GM21360 (cell line): ENCODE measurements at regions not wholly inside any gene's neighbourhood (a gene's known extent, or its start where the extent isn't known, plus 50 kb on each side); places are given as distances from the start of the nearest gene placed in this dataset.

Source experiments
- ATAC-seq: cut with Tn5 transposase; IDR thresholded peaks from one replicate; pipeline ENCODE4 v1.9.1; 2021; ENCODE audit warnings: mild to moderate bottlenecking, moderate library complexity; ENCODE audit not compliant: unreplicated experiment

DNA sequence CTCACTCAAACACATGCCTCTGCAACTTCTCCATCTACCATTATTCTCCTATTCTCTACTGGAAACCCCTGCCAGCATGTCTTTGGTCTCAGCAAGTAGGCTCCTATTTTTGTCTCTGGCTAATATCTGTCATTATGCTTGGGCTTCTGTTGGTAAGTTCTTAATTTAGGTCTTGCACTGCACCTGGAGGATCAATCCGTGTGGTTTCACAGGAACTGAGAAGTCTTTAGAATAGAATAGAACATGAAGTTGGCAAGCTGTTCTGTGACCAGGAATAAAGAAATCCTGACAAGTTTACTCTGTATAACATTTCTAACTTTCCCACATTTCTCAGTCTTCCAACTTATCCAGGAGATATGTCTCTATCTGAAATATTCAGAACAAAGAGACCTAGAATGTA, 219.5 kb upstream of the GYPC start:
- ATAC-seq = no peak

DNA sequence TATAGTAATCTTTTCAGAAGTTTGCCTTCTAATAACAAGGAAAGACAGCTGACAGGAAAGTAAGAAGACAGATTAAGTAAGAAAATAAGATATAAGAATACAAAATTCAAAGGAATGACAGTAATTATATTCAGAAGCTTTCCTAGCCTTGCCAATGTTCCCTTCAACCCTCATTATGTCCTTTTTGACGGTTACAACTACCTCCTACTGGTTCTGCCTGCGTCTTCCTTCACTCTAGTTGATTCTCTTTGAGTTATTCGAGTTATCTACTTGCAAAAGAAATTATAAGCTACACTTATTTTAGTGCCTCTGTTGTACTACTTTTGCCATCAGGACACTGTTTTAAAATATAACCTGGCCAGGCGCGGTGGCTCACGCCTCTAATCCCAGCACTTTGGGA, 218.9 kb upstream of the GYPC start:
- no peak for ATAC-seq

DNA sequence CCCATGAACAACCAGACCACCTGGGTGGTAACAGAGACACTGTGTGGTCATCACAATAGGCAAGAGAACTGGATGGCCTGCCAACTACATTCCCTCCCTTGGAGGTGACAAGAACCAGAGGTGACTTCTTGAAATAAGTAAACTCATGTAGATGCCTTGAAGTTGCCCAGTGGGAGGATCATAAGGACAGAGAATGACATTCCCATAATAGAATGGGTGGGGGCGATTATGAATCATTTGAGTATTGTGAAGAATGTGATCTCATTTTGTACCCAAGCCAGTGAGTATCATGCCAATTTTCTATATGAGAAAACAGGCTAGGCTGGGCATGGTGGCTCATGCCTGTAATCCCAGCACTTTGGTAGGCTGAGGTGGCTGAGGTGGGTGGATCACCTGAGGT, 211.4 kb upstream of the GYPC start:
- ATAC-seq = no peak

GRCh38 chr2:126446106-126446695, 209.8 kb upstream of the GYPC start:
- no peak for ATAC-seq

DNA sequence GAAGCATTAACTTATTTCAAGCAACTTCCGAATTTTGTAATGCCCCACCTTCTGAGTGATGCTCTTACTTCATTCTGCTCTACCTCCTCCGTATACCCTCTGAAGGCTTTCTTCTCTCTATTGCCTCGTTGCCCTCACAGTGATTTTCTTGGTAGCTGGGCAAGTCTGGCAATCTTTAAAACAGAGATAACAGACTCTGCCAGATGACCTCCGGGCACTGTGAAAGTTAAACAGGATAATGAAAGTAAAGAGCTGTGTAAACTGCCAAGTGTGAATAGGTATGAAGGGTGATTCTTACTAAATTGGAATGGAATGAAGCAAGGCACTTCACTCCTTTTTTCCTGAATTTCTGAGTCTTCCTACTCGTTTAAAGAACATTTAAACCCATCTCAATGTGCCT, 207.3 kb upstream of the GYPC start:
- no peak for ATAC-seq

DNA sequence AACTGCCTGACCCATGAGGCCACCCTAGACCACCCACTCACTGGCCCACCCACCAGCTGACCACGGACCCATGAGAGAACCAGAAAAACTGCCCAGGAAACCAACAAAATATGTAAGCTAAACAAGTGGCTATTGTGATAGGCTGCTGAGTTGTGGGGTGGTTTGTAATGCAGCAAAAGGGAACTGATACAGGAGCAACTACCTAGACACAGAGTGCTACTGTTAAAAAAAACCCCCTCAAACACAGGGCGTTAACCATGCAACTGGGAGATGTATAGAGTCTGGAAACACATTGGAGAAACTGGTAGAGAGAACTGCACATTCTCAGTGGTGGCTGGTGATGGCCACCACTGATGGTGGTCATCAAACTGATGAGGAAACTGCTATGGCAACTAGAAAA, 206.3 kb upstream of the GYPC start:
- peak; percentile 96 for ATAC-seq

GRCh38 chr2:126463892-126464674, 191.9 kb upstream of the GYPC start:
- no peak for ATAC-seq

DNA sequence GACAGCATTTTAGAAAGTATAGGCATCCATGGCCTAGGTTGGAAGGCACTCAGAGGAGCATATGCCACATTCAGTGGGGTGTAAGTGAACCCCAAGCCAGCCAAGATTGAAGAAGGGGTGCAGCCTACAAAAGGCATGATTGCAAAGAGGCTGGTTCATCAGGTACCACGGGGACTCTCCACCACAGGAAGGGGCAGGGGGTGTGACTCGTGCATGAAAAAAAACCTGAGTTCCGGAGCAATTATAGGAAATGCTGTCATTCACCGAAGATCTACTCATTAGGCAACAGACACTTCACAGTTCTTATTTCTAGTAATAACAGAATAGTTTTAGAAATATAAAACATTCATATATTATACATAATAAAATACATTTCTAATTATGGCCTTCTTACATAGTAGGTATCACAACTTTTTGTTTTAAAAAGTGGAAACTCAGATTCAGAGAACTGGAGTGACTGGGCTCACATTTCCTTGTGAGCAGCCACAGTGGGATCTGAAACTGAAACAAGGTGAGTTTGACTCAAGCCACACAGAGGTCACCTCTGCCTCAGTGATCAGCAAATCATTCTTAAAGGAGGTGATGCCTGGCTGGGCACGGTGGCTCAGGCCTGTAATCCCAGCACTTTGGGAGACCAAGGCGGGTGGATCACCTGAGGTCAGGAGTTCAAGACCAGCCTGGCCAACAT, 188.4 kb upstream of the GYPC start:
- peak; percentile 96 for ATAC-seq

DNA sequence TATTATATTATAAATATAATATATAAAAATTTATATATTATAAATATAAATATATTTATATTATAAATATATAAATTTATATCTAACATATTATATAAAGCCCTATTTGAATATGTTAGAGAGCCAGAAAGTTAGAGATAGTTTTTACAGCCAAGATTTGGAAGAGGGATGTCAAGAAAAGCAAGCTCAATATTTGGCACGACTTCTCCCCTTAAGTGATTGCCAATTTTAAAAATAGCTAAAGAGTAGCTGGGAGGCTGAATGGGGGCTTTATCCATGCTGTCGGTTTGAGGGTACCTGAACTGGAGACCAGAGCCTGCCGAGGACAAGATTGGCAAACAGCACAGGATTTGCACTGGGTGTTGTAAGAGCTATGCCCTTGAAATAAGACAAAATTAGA, 180.9 kb upstream of the GYPC start:
- ATAC-seq = no peak

DNA sequence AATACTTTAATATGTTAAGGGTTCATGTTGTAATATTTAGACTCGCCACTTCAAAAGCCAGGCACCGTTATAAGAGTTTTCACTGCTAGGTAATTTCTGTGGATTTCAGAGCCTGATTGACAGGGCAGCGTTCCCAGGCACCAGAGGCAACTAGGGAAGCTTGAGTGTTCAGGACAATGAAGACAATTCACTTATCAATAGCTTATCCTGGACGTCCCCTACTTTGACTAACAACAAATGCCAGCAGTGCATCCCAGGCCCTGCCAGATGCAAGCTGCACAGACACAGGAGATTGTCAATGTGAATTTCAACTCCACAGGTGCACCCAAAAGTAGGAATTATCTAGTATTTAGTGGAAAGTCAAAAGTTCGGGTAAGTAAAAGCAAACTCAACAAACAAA, 179.3 kb upstream of the GYPC start:
- ATAC-seq = no peak

DNA sequence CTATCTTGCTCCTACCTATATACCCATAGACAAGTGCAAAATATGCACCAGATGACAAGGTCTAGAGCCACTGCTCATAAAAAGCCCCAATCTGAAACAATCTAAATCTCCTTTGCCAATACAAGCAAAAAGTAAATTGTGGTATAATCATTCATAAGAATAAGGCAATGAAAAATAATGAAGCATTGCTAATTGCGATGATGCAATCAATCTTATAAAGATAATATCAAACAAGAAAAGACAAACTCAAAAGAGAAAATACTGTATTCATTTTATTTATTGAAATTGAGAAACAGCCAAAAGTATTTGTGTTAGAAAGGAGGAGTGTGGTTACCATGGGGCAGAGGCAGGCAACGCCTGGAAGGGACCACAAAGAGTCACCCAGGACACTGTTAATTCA, 175.9 kb upstream of the GYPC start:
- ATAC-seq = no peak

GRCh38 chr2:126482582-126483464, 173.1 kb upstream of the GYPC start:
- ATAC-seq = peak; percentile 54

DNA sequence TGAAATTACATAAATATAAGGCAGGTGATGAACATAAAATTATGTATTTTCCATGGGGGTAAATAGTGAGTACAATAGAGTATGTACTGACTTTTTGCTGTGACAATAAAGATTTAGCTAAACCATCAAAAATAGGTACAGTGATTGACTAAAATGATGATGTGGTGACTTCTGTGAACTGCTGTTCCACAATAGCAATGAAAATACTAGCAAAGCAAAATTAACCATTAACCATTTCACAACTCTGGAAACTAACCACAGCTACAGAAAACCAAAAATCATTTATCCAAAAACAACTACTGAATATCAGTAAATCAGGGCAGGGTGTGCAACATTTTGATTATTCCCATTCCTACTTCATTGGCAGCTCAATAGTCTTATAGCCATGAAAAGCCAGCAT, 161.4 kb upstream of the GYPC start:
- ATAC-seq = no peak

DNA sequence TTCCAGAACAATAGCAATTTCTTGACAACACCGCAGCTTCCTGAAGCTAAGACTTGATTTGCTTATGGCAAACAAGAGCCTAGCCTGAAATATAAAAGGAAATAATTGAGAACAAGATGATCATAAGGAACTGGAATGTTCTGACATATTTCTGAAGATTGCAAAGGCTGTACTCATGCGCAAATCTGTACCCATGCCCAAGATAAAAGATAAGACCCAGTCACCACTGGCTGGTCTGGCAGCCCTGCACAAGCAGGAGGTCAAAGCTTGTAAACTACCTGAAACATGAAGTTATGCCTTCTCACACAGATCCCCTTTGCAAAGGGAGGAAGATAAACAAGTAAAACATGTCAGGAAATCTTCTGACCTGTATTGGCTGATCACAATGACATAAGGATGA, 160.8 kb upstream of the GYPC start:
- no peak for ATAC-seq

GRCh38 chr2:126496493-126496892, 159.5 kb upstream of the GYPC start:
- ATAC-seq = peak; percentile 98

DNA sequence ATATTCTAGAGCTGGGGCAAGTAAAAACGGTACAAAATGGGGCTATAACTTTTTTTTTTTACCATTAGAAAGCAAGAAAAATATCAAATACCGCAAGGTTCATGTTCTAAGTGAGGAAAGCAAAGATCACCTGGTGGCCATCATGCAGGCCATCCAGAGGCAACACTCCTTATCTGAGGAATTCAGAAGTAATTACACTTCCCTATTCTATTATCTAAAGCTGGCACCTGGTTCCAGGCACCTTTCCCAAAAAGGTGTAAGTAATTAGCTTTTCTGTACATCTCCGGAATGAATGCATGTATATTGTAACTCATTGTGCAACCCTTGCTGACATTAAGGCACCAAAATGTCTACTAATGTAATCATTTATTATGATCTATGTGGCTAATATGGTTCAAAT, 152.5 kb upstream of the GYPC start:
- no peak for ATAC-seq

DNA sequence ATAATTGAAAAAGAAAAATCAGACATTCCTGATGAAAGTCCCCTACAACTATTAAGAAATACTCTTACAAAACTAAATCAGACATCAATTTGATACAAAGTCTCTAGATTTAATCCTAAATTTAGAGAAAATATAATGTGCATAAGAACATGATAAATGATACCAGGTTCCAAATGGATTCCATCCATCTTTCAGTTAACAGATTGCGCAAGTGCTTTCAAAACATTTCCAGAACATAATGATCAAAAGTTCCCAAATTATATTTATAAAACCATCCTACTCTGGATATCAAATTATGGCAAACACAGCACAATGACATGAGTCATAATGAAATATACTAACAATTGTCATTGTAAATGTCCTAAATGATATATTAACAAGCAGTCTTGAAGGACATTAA, 151.0 kb upstream of the GYPC start:
- ATAC-seq = no peak

DNA sequence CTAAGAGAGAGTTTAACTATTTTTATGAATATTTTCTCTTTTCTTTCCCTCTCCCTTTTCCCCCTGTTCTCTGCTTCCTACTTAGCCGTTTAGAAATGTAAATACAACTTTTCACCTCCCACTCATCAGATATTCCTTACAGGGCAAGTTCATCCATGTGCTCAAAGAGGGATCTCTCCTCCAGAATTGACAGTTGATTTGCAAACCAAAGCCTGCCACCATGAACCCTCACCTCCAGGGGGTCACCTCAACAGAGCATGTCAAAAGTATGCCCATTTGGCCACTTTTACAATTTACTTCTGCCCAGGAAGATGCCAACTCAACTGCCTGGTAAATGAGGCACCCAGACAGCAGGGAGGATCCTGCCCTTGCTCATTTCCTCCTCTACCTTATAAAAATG, 149.2 kb upstream of the GYPC start:
- no peak for ATAC-seq

- ATAC-seq = no peak
Measured at GRCh38 chr2:126507425-126507911, 148.5 kb upstream of the GYPC start.

DNA sequence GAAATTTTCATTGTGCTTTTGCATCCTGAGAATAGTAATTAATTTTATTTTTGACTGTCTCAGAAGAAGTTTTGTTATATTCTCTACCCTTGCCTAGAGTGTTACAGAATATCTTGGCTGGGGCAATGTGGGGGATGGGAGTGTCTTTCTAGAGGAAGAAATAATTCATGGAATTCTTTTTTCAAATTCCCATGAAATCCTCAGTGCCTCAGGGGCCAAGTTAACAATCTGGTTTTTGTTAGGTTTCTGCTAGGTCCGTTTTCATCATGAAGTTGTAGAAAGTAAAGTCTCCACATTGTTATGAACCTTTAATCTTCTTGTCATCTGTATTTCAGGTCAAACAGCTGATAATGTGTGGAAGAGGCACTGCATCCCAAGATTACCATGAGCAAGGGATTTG, 145.6 kb upstream of the GYPC start:
- no peak for ATAC-seq

DNA sequence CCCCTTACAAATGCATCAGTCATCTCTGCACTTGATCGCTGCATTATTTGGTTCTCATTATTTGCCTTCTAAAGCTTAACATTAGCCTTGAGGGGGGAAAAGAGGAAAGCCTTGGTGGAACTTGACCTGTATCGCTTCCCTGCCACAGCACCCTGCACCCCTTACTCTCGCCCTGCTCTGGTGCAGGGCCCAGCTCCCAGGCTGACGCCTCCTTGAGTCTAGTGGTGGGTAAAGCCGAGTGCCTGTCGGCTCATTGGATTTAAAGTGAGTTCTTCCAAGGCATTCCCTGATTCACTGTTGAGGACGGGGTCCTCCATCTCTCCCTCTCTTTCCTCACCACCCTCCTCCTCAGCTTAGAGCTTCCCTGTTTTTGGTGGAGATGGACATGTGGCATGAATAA, 145.0 kb upstream of the GYPC start:
- ATAC-seq = no peak
